ENCODE measurements at regions not wholly inside any gene's neighbourhood (a gene's known extent, or its start where the extent isn't known, plus 50 kb on each side); places are given as distances from the start of the nearest gene placed in this dataset.

GRCh38 chr19:30712431-30713337 lies 340.5 kb downstream of the ZNF536 start:
- DNase-seq (ENCODE audit: low read depth in 1 of 2, low spot score in 1 of 2), result no peak

GRCh38 chr19:30711826-30712225 lies 339.6 kb downstream of the ZNF536 start:
- DNase-seq (ENCODE audit: low read depth in 1 of 2, low spot score in 1 of 2), result no peak

GRCh38 chr19:30711296-30711695 lies 339.1 kb downstream of the ZNF536 start:
- DNase-seq (ENCODE audit: low read depth in 1 of 2, low spot score in 1 of 2), result no peak

GRCh38 chr19:30710721-30711120 lies 338.5 kb downstream of the ZNF536 start:
- no peak for DNase-seq (ENCODE audit: low read depth in 1 of 2, low spot score in 1 of 2)

GRCh38 chr19:30708416-30709178 lies 336.4 kb downstream of the ZNF536 start:
- DNase-seq (ENCODE audit: low read depth in 1 of 2, low spot score in 1 of 2), result no peak

GRCh38 chr19:30704771-30705330 lies 332.7 kb downstream of the ZNF536 start:
- DNase-seq (ENCODE audit: low read depth in 1 of 2, low spot score in 1 of 2), result no peak

GRCh38 chr19:30703645-30704044 lies 331.5 kb downstream of the ZNF536 start:
- DNase-seq (ENCODE audit: low read depth in 1 of 2, low spot score in 1 of 2), result no peak

- no peak for DNase-seq (ENCODE audit: low read depth in 1 of 2, low spot score in 1 of 2)
Measured at GRCh38 chr19:30701178-30701577, 329.0 kb downstream of the ZNF536 start.

GRCh38 chr19:30699871-30700280 lies 327.7 kb downstream of the ZNF536 start:
- DNase-seq (ENCODE audit: low read depth in 1 of 2, low spot score in 1 of 2), result no peak

GRCh38 chr19:30696514-30696913 lies 324.3 kb downstream of the ZNF536 start:
- no peak for DNase-seq (ENCODE audit: low read depth in 1 of 2, low spot score in 1 of 2)

- no peak for DNase-seq (ENCODE audit: low read depth in 1 of 2, low spot score in 1 of 2)
Measured at GRCh38 chr19:30695171-30695875, 323.1 kb downstream of the ZNF536 start.

GRCh38 chr19:30694156-30694755 lies 322.1 kb downstream of the ZNF536 start:
- no peak for DNase-seq (ENCODE audit: low read depth in 1 of 2, low spot score in 1 of 2)

GRCh38 chr19:30692879-30693503 lies 320.8 kb downstream of the ZNF536 start:
- DNase-seq (ENCODE audit: low read depth in 1 of 2, low spot score in 1 of 2), result no peak

GRCh38 chr19:30692181-30692811 lies 320.1 kb downstream of the ZNF536 start:
- DNase-seq (ENCODE audit: low read depth in 1 of 2, low spot score in 1 of 2), result no peak

GRCh38 chr19:30691819-30692166 lies 319.6 kb downstream of the ZNF536 start:
- DNase-seq (ENCODE audit: low read depth in 1 of 2, low spot score in 1 of 2), result no peak

GRCh38 chr19:30690935-30691818 lies 319.0 kb downstream of the ZNF536 start:
- DNase-seq (ENCODE audit: low read depth in 1 of 2, low spot score in 1 of 2), result no peak

GRCh38 chr19:30690525-30690924 lies 318.3 kb downstream of the ZNF536 start:
- no peak for DNase-seq (ENCODE audit: low read depth in 1 of 2, low spot score in 1 of 2)

GRCh38 chr19:30689474-30689873 lies 317.3 kb downstream of the ZNF536 start:
- no peak for DNase-seq (ENCODE audit: low read depth in 1 of 2, low spot score in 1 of 2)

- no peak for DNase-seq (ENCODE audit: low read depth in 1 of 2, low spot score in 1 of 2)
Measured at GRCh38 chr19:30688696-30689095, 316.5 kb downstream of the ZNF536 start.
